GM21423 (cell line): ENCODE measurements at regions not wholly inside any gene's neighbourhood (a gene's known extent, or its start where the extent isn't known, plus 50 kb on each side); places are given as distances from the start of the nearest gene placed in this dataset.

Experiments used
- ATAC-seq: cut with Tn5 transposase; IDR thresholded peaks from one replicate; pipeline ENCODE4 v1.9.1; 2021; ENCODE audit warnings: mild to moderate bottlenecking, moderate library complexity; ENCODE audit not compliant: unreplicated experiment

- no peak for ATAC-seq
Observed at GRCh38 chr22:49301398-49302149, 526.1 kb downstream of the BRD1 start.

GRCh38 chr22:49300951-49301397, 526.7 kb downstream of the BRD1 start:
- no peak for ATAC-seq

GRCh38 chr22:49300241-49300640, 527.4 kb downstream of the BRD1 start:
- ATAC-seq: no peak

DNA sequence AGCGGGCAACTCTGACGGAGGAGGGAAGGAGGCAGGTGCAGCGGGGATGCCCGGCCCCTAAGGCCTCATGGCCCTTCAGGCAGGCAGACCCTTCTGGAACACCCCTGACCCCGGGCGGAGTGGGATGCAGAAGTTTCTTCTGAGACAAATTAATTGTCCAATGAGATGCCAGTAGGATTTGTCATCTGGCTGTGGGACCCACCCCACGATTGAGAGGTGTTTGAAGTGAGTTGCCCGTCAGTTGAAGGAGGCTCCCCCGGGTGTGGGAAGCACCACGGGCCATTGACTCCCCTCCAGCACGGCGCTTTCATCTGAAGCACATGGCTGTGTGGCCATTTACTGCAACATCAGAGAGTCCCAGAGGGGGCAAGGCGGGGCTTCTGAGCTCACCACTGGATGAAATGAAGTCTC, 527.8 kb downstream of the BRD1 start:
- ATAC-seq: no peak

- ATAC-seq: no peak
Observed at GRCh38 chr22:49298834-49299750, 528.6 kb downstream of the BRD1 start.

- ATAC-seq: no peak
Observed at GRCh38 chr22:49297871-49298721, 529.6 kb downstream of the BRD1 start.

DNA sequence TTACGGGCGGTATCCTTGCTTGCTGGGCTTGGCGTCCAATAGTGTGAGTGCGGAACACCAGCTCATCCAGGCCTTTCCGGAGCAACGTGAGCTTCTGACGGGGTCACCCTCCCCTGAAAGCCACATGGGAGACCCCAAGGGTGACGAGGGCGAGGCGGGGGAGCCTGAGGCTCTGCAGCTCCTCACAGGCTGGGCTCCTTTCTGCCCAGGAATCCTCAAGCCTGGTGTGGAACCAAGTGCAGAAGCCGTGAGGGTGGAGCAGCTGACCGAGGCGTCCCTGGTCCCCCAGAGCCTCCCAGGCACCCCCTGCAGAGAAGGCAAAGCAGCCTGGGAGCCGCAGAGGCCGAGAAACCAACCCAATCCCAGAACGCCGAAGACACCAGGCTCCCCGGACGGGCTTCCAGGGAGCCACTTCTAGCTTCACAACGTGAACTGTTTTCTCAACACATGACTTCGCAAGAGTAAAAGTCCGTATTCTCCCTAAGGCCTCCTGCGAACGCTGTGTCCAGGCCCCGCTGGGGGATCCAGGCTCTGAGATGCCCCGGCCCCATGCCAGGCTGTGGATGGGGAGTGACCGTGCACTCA, 530.3 kb downstream of the BRD1 start:
- ATAC-seq: no peak

DNA sequence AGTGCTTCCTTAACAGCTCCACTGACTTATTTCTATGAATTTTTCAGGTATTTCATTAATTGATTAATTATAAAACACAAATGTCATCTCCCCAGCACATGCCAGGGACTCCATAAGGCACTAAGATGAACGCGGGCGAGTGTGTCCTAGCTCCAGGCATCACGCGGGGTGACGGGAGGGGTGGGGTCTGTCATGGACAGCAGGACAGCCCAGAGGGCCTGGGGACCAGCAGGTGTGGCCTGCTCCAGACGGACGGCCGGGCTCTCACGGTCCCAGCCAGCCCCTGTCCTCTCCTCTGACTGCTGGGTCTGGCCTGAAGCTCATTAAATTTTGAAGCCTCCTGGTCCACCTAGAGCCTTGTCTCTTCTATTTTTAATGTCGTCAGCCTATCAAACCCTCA, 531.1 kb downstream of the BRD1 start:
- no peak for ATAC-seq

GRCh38 chr22:49295851-49296560, 531.7 kb downstream of the BRD1 start:
- no peak for ATAC-seq

DNA sequence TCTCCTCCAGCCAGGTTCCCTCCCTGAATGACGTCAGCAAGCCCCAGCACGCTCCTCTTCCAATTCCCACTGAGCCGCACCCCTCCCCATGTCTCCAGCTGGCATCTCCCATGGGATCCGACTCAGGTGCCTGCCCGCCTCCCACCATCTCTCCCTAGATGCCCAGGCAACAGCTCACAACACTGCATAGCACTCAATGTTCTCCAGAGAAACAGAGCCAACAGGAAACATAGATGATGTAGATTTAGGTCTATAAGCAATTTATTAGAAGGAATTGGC, 532.3 kb downstream of the BRD1 start:
- no peak for ATAC-seq

DNA sequence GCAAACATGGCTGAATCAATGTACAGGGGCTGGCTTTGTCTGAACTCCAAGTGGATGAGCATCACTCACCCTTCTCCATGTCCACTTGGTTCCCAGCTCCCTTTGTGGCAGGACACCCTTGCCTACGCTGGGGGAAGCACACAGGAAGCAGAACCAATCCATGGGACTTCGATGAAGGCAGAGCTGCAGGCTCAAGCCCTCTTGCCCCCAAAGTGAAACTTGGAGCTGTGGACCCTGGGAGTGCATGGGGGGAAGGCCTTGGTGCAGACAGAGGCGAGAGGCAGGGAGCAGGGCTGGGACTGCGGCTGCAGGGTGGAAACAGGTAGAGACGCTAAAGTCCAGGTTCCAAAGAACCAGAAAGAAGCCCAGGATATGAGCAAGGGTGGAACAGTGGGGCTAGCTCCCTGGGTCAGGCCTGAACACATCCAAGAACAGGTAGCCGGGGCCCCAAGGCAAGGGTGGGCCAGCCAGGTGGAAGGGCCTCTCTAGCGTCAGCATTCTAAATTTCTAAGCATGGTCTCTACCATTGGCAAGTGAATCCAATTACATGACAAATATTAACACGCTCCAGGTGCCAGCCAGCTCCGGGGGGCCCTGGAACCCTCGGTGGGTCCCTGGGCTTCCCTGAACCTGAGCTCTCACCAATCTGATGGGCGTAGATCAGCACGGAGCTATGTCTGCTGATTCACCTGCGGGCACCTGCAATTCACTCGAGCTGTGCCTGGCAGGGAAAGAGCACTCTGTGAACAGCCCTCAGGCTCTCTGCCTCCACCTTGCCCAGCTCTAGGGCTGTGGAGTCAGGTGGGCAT, 532.8 kb downstream of the BRD1 start:
- no peak for ATAC-seq

GRCh38 chr22:49292909-49293308, 534.8 kb downstream of the BRD1 start:
- no peak for ATAC-seq

GRCh38 chr22:49291781-49292180, 535.9 kb downstream of the BRD1 start:
- no peak for ATAC-seq

- ATAC-seq: no peak
Observed at GRCh38 chr22:49291169-49291568, 536.5 kb downstream of the BRD1 start.

- ATAC-seq: no peak
Observed at GRCh38 chr22:49290711-49291110, 537.0 kb downstream of the BRD1 start.

- ATAC-seq: no peak
Observed at GRCh38 chr22:49289822-49290679, 537.6 kb downstream of the BRD1 start.

DNA sequence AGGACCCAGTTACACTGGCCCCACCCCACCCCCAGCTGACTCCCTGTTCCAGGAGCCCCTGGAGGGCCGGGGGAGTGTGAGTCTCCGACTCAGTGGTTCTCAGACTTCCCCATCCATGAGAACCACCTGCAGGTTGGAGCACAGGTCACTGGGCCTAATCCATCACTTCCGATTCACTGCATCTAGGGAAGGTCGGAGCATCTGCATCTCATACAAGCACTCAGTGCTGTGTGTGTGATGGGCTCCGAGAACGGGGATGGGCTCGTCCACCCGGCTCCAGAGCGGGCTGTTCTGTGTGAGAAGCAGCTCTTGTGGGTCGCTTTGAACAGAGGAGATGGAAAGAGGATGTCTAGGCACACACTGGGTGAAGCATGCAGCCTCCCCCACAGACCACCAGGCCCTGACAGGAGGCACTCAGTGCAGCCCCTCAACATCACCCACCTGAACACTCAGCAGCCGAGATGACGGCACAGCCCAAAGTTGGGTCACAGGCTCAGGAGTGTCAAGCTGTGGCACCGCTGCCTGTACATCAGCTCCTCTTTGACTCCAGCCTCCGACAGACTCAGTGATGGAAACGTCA, 541.4 kb downstream of the BRD1 start:
- no peak for ATAC-seq

DNA sequence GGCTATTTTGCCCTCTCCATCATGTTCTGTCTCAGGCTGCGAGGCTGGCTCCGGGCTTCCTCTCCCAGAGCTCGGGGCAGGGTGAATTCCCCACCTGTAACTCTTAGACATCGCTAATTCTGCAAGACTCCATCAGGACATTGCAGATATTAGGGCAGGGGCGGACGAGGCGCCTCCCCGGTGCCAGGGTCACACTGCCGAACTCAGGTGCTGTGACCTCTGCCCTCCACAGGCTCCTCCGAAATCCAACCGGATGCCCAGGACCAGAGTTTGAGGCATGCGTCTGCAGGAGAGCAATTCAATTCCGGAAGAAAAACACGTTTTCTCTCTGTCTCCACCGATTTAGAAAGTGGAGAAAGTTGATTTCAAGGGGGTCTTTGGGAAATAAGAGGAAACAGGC, 542.7 kb downstream of the BRD1 start:
- no peak for ATAC-seq
